ENCODE measurements at regions not wholly inside any gene's neighbourhood (a gene's known extent, or its start where the extent isn't known, plus 50 kb on each side); places are given as distances from the start of the nearest gene placed in this dataset.

- no peak for DNase-seq
Observed at GRCh38 chr1:184813528-184814089, 59.0 kb upstream of the EDEM3 start.

GRCh38 chr1:184811439-184812111 lies 56.9 kb upstream of the EDEM3 start:
- no peak for DNase-seq

- no peak for DNase-seq
Observed at GRCh38 chr1:184810735-184811343, 56.2 kb upstream of the EDEM3 start.

- no peak for DNase-seq
Observed at GRCh38 chr1:184806296-184806721, 51.7 kb upstream of the EDEM3 start.

- DNase-seq = peak; percentile 71
Observed at GRCh38 chr1:184805667-184806295, 51.1 kb upstream of the EDEM3 start.
